Astrocyte (in vitro differentiated cells and primary cell): ENCODE measurements at regions not wholly inside any gene's neighbourhood (a gene's known extent, or its start where the extent isn't known, plus 50 kb on each side); places are given as distances from the start of the nearest gene placed in this dataset.

Experiments used
- EZH2 ChIP-seq: IDR thresholded peaks from 2 replicates; pipeline ENCODE4 v1.6.1; 2012; ENCODE audit warnings: mild to moderate bottlenecking, low read length, inconsistent platforms; ENCODE audit not compliant: insufficient read depth
- TF ChIP-seq, protein P1 (sequence below): IDR thresholded peaks from 2 replicates; pipeline ENCODE4 v1.5.1; 2011; ENCODE audit warnings: low read depth, mild to moderate bottlenecking, inconsistent platforms, low read length, moderate library complexity; ENCODE audit not compliant: insufficient read depth

DNA sequence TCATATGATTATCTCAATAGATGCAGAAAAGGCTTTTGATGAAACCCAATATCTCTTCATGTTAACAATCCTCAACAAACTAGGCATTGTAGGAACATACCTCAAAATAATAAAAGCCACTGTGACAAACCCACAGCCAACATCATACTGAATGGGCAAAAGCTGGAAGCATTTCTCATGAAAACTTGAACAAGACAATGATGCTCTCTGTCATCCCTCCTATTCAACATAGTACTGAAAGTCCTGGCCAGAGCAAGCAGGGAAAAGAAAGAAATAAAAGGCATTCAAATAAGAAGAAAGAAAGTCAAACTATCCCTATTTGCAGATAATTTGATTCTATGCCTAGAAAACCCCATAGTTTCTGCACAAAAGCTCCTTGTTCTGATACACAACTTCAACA lies 999.2 kb upstream of the GOT2 start:
- TF ChIP-seq, protein P1, sequence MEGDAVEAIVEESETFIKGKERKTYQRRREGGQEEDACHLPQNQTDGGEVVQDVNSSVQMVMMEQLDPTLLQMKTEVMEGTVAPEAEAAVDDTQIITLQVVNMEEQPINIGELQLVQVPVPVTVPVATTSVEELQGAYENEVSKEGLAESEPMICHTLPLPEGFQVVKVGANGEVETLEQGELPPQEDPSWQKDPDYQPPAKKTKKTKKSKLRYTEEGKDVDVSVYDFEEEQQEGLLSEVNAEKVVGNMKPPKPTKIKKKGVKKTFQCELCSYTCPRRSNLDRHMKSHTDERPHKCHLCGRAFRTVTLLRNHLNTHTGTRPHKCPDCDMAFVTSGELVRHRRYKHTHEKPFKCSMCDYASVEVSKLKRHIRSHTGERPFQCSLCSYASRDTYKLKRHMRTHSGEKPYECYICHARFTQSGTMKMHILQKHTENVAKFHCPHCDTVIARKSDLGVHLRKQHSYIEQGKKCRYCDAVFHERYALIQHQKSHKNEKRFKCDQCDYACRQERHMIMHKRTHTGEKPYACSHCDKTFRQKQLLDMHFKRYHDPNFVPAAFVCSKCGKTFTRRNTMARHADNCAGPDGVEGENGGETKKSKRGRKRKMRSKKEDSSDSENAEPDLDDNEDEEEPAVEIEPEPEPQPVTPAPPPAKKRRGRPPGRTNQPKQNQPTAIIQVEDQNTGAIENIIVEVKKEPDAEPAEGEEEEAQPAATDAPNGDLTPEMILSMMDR = no peak
- TF ChIP-seq EZH2 = no peak
